Kidney (tissue), 13 donors: ENCODE measurements at regions not wholly inside any gene's neighbourhood (a gene's known extent, or its start where the extent isn't known, plus 50 kb on each side); places are given as distances from the start of the nearest gene placed in this dataset.

Experiments used
- DNase-seq, 5 donors: peaks; one replicate each; pipeline ENCODE4 v3.0.0-alpha.2; 2013 to 2020
- FAIRE-seq: peaks from 2 replicates; lab custom pipeline; 2012; peaks lifted over from hg19 to GRCh38; lab: Jason Lieb, UNC
- H3K27ac ChIP-seq, 2 donors: one replicate each; pipeline ENCODE4 v1.7.0; 2013; ENCODE audit warnings: low read depth in 2 of 2, low read length in 2 of 2, inconsistent platforms in 1 of 2
- H3K27me3 ChIP-seq: one replicate; pipeline ENCODE4 v1.7.1; 2013; ENCODE audit warnings: low read length, inconsistent platforms; ENCODE audit not compliant: control insufficient read depth, insufficient read depth
- H3K36me3 ChIP-seq, 3 donors: one replicate each; pipeline versions ENCODE4 v1.7.0 to v1.7.1; 2013; ENCODE audit warnings: low read length in 3 of 3, control low read depth in 1 of 3, inconsistent platforms in 1 of 3; ENCODE audit not compliant: insufficient read depth in 3 of 3, control insufficient read depth in 2 of 3
- H3K4me1 ChIP-seq, 3 donors: one replicate each; pipeline versions ENCODE4 v1.7.0 to v1.7.1; 2013; ENCODE audit warnings: low read length in 3 of 3, inconsistent platforms in 1 of 3, low read depth in 1 of 3; ENCODE audit not compliant: control insufficient read depth in 2 of 3, insufficient read depth in 2 of 3
- H3K4me3 ChIP-seq, 3 donors: one replicate each; pipeline versions ENCODE4 v1.7.0 to v1.8.1; 2013; ENCODE audit warnings: low read length in 3 of 3, control low read depth in 1 of 3, inconsistent platforms in 1 of 3
- H3K9ac ChIP-seq, 3 donors: one replicate each; pipeline versions ENCODE4 v1.7.0 to v1.7.1; 2013; ENCODE audit warnings: low read length in 3 of 3, control low read depth in 1 of 3, inconsistent platforms in 1 of 3
- H3K9me3 ChIP-seq, 3 donors: one replicate each; pipeline versions ENCODE4 v1.7.0 to v1.7.1; 2013; ENCODE audit warnings: low read length in 3 of 3, control low read depth in 1 of 3, inconsistent platforms in 1 of 3; ENCODE audit not compliant: control insufficient read depth in 2 of 3, insufficient read depth in 1 of 3
- intact Hi-C: fragments of 100-400 bp; cut with DNase I; formaldehyde crosslinking; loops from one replicate; pipeline ENCODE4 v1.11.1; 2022
- TF ChIP-seq, protein P1 (sequence below): IDR thresholded peaks from 3 replicates; pipeline ENCODE4 v1.5.1; 2012; ENCODE audit warnings: mild to moderate bottlenecking, moderate library complexity, borderline replicate concordance; ENCODE audit not compliant: insufficient read depth; ENCODE audit errors: extremely low read depth
- donor health status: control.
- donor health status: control.
- donor health status: control.
- donor health status: control.
- donor health status: control.
- donor health status: DM: yes; HTN: yes; CAD: no.
- donor health status: Normal renal cell carcinoma (clear cell type).

DNA sequence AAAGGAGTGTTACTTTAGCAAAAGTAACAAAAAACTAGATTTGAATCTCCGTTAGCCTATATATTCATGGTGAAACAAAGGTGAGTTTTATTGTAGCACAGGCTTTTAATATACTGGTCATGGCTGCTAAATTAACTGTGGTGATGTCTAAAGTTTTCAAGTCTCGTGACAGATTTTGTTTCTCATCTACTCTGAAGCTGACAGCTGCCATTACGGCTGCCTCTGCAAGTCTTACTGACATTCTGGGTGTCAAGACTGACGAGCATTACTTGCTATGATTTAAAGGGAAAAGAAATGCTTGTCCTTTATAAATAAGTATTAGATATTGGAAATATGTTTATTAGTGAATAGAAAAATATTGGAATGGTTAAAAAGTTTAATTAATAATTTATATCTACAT is 207.7 kb downstream of the DSEL start:
- H3K27ac ChIP-seq: no peak overlapping the region
- no peak for FAIRE-seq
- no peaks in the 10 kb centered on the region for H3K36me3 ChIP-seq
- TF ChIP-seq, protein P1, sequence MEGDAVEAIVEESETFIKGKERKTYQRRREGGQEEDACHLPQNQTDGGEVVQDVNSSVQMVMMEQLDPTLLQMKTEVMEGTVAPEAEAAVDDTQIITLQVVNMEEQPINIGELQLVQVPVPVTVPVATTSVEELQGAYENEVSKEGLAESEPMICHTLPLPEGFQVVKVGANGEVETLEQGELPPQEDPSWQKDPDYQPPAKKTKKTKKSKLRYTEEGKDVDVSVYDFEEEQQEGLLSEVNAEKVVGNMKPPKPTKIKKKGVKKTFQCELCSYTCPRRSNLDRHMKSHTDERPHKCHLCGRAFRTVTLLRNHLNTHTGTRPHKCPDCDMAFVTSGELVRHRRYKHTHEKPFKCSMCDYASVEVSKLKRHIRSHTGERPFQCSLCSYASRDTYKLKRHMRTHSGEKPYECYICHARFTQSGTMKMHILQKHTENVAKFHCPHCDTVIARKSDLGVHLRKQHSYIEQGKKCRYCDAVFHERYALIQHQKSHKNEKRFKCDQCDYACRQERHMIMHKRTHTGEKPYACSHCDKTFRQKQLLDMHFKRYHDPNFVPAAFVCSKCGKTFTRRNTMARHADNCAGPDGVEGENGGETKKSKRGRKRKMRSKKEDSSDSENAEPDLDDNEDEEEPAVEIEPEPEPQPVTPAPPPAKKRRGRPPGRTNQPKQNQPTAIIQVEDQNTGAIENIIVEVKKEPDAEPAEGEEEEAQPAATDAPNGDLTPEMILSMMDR: no peak
- H3K9ac ChIP-seq: no peak overlapping the region
- no peak overlapping the region for H3K4me3 ChIP-seq
- H3K27me3 ChIP-seq: no peaks in the 10 kb centered on the region
- intact Hi-C loops: no loop called here
- no peak for DNase-seq
- H3K9me3 ChIP-seq: no peaks in the 10 kb centered on the region
- H3K4me1 ChIP-seq: no peaks in the 10 kb centered on the region

DNA sequence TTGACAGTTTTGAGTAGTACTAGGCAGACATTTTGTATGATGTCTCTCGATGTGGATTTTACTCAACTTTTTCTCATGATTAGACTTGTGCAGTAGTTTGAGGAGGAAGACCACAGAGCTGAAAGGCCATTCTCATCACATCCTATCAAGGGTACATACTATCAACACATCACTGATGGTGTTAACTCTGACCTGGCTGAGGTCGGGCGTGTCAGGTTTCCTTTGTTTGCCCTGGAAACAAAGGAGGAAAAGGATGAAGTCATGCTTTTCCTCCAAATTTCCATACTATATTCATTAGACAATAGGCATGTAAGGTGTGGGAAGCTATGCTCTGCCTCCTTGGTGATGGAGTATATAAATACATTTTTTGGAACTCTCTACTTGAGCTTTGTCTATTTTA is 211.1 kb downstream of the DSEL start:
- DNase-seq: no peak
- no peak overlapping the region for H3K27ac ChIP-seq
- no peaks in the 10 kb centered on the region for H3K36me3 ChIP-seq
- H3K9ac ChIP-seq: no peak overlapping the region
- peaks cover 0 to under 1% (median 0%) of the 10 kb centered on the region in 3 donors for H3K9me3 ChIP-seq
- intact Hi-C loops: no loop called here
- no peak for FAIRE-seq
- no peaks in the 10 kb centered on the region for H3K27me3 ChIP-seq
- H3K4me3 ChIP-seq: no peak overlapping the region
- no peaks in the 10 kb centered on the region for H3K4me1 ChIP-seq
- TF ChIP-seq, protein P1: no peak

DNA sequence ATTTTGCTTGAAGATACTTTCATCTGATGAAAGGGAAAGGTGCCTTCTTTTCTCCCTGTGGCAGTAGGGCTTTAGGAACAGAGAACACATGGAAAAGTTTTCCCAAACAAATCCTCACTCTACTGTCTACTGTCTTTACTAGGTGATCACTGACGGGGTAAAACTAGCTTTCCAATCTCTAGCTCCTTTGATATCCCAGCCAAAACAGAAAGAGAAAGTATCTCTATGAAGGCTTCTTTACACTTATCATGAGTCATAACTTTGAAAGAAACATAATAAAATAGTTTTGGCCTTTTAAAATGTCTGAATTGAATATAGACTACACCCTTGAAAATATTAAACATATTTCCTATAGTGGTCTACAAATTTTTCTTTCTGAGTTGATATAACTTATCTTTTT is 214.5 kb downstream of the DSEL start:
- Histone ChIP-seq H3K9ac (no peak overlapping the region), H3K36me3 (no peaks in the 10 kb centered on the region), H3K9me3 (peaks cover 0 to 5% (median 0%) of the 10 kb centered on the region in 3 donors), H3K27me3 (no peaks in the 10 kb centered on the region), H3K4me3 (no peak overlapping the region), H3K4me1 (no peaks in the 10 kb centered on the region), H3K27ac (no peak overlapping the region)
- TF ChIP-seq, protein P1: no peak
- intact Hi-C loops: no loop called here
- DNase-seq: no peak
- no peak for FAIRE-seq

DNA sequence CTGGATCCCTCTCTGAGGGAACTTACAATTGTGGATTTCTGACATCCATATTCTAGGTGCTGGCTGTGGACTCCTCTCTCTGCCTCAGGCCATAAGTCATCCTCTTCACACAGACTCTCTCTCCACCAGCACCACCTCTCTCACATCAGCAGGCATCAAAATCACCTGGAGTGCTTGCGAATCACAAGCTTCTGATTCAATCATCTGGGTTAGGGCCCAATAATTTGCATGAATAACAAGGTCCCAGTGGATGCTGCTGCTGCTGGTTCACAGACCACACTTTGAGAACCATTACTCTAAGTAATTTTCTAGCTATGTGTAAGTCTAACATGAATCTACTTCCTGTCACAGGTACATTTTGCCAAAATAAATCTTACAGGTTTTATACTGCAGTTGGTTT is 214.9 kb downstream of the DSEL start:
- DNase-seq: no peak
- intact Hi-C loops: no loop called here
- Histone ChIP-seq H3K27ac (no peak overlapping the region), H3K9me3 (peaks cover 0 to 5% (median 0%) of the 10 kb centered on the region in 3 donors), H3K27me3 (no peaks in the 10 kb centered on the region), H3K4me3 (no peak overlapping the region), H3K4me1 (no peaks in the 10 kb centered on the region), H3K9ac (no peak overlapping the region), H3K36me3 (no peaks in the 10 kb centered on the region)
- TF ChIP-seq, protein P1: no peak
- FAIRE-seq: no peak
